ENCODE measurements at regions not wholly inside any gene's neighbourhood (a gene's known extent, or its start where the extent isn't known, plus 50 kb on each side); places are given as distances from the start of the nearest gene placed in this dataset.

- Histone ChIP-seq H3K4me1 (ENCODE audit: control insufficient read depth, insufficient read depth, low read length) (no peaks in the 10 kb centered on the region), H3K9me3 (ENCODE audit: control insufficient read depth, low read length) (no peaks in the 10 kb centered on the region), H3K4me3 (ENCODE audit: low read length) (no peak overlapping the region), H3K27me3 (ENCODE audit: control insufficient read depth, insufficient read depth) (no peaks in the 10 kb centered on the region), H3K27ac (ENCODE audit: low read length) (no peak overlapping the region)
- ATAC-seq (no peak), DNase-seq (no peak)
- 98% methylated on average over 1 of the region's 1 CpG for WGBS
- intact Hi-C loops (cut with DNase I) = no loop called here
Measured at GRCh38 chr10:36301539-36301938, 659.4 kb upstream of the FZD8 start.

DNA sequence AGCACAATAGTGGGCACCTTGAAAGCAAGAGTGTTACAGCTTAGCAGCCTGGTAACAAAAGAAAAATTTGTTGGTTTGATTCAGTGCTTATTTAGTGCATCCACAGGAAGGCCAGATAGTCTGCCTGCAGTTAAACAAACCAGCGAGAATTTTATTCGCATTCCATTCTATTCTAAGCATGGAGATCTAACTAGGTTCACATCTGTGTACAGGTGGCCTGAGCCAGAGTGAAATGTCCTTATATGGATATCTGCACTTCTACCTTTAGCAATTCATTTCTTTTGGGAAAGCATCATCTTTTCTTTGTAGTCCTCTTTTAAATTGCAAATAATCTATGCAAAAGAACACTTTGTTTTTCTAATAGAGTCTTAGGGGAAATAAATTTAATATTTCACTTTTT, 659.0 kb upstream of the FZD8 start:
- no peak overlapping the region for H3K4me3 ChIP-seq (ENCODE audit: low read length)
- WGBS = 92% methylated on average over 2 of the region's 2 CpGs
- ATAC-seq = no peak
- H3K4me1 ChIP-seq (ENCODE audit: control insufficient read depth, insufficient read depth, low read length) = no peaks in the 10 kb centered on the region
- no peaks in the 10 kb centered on the region for H3K9me3 ChIP-seq (ENCODE audit: control insufficient read depth, low read length)
- H3K27ac ChIP-seq (ENCODE audit: low read length) = no peak overlapping the region
- intact Hi-C loops (cut with DNase I) = no loop called here
- DNase-seq = no peak
- no peaks in the 10 kb centered on the region for H3K27me3 ChIP-seq (ENCODE audit: control insufficient read depth, insufficient read depth)

GRCh38 chr10:36283827-36284226, 641.7 kb upstream of the FZD8 start:
- Histone ChIP-seq H3K27ac (ENCODE audit: low read length) (no peak overlapping the region), H3K27me3 (ENCODE audit: control insufficient read depth, insufficient read depth) (no peaks in the 10 kb centered on the region), H3K4me3 (ENCODE audit: low read length) (no peak overlapping the region), H3K9me3 (ENCODE audit: control insufficient read depth, low read length) (no peaks in the 10 kb centered on the region), H3K4me1 (ENCODE audit: control insufficient read depth, insufficient read depth, low read length) (no peaks in the 10 kb centered on the region)
- ATAC-seq = no peak
- WGBS = 96% methylated on average over 14 of the region's 14 CpGs
- DNase-seq = no peak
- intact Hi-C loops (cut with DNase I) = no loop called here

DNA sequence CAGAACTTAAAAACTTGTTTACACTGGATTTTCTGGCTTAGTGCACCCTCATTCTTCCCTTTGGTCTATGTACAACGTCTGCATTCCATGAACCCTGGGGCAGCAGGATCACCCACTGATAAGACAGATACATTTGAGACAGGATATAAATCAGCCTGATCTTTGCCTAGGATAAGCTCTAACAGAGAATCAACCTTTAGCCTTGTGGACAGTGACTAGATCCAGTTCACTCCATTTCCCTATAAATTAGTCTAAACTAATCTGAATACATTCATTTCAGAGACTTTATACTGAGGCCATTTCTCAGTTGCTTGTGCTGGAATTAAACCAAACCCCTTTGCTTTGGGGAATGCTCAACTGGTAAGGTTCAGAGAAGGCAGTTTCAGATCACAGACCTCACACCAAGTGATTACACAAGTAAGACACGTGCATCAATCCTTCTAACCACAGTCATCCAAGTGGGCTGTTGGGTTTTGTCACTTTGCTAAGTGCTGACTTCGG, 639.8 kb upstream of the FZD8 start:
- WGBS = 66% methylated on average over 3 of the region's 3 CpGs
- Histone ChIP-seq H3K4me1 (ENCODE audit: control insufficient read depth, insufficient read depth, low read length) (no peaks in the 10 kb centered on the region), H3K27ac (ENCODE audit: low read length) (no peak overlapping the region), H3K4me3 (ENCODE audit: low read length) (no peak overlapping the region), H3K9me3 (ENCODE audit: control insufficient read depth, low read length) (no peaks in the 10 kb centered on the region), H3K27me3 (ENCODE audit: control insufficient read depth, insufficient read depth) (no peaks in the 10 kb centered on the region)
- no peak for DNase-seq
- intact Hi-C loops (cut with DNase I) = no loop called here
- no peak for ATAC-seq

- ATAC-seq (no peak), DNase-seq (peak in 1 of 3 donors; percentile 37)
- H3K9me3 ChIP-seq (ENCODE audit: control insufficient read depth, low read length) = no peaks in the 10 kb centered on the region
- WGBS = 96% methylated on average over 11 of the region's 11 CpGs
- H3K27me3 ChIP-seq (ENCODE audit: control insufficient read depth, insufficient read depth) = no peaks in the 10 kb centered on the region
- no peaks in the 10 kb centered on the region for H3K4me1 ChIP-seq (ENCODE audit: control insufficient read depth, insufficient read depth, low read length)
- H3K4me3 ChIP-seq (ENCODE audit: low read length) = no peak overlapping the region
- no peak overlapping the region for H3K27ac ChIP-seq (ENCODE audit: low read length)
- intact Hi-C loops (cut with DNase I) = no loop called here
Measured at GRCh38 chr10:36280890-36281499, 638.9 kb upstream of the FZD8 start.

GRCh38 chr10:36280321-36280741, 638.2 kb upstream of the FZD8 start:
- Histone ChIP-seq H3K27me3 (ENCODE audit: control insufficient read depth, insufficient read depth) (no peaks in the 10 kb centered on the region), H3K9me3 (ENCODE audit: control insufficient read depth, low read length) (no peaks in the 10 kb centered on the region), H3K4me1 (ENCODE audit: control insufficient read depth, insufficient read depth, low read length) (no peaks in the 10 kb centered on the region), H3K27ac (ENCODE audit: low read length) (no peak overlapping the region), H3K4me3 (ENCODE audit: low read length) (no peak overlapping the region)
- 70% methylated on average over 1 of the region's 1 CpG for WGBS
- intact Hi-C loops (cut with DNase I) = no loop called here
- DNase-seq = no peak
- ATAC-seq = no peak

DNA sequence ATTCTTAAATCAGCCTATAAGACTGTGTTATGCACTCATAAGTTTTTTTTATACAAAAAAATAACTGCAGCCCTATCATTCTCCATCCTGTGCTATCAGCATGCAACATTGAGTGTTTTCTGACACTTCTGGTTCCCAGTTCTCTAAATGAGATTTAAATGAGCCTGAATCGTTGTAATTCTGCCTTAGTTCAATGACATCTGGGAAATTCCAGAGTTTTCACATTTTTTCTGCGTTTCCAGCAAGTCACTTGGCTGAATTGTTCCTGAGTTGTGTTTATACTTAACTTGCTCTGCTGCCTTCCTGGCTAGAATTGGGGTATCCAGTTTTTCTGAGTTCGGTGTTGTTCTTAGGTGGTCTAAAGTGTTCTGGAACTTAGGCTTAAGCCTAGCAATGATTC, 636.1 kb upstream of the FZD8 start:
- no peak for ATAC-seq
- intact Hi-C loops (cut with DNase I) = no loop called here

GRCh38 chr10:36277459-36277858, 635.4 kb upstream of the FZD8 start:
- intact Hi-C loops (cut with DNase I) = no loop called here
- ATAC-seq (no peak), DNase-seq (no peak)
- Histone ChIP-seq H3K4me3 (ENCODE audit: low read length) (no peak overlapping the region), H3K4me1 (ENCODE audit: control insufficient read depth, insufficient read depth, low read length) (no peaks in the 10 kb centered on the region), H3K27me3 (ENCODE audit: control insufficient read depth, insufficient read depth) (no peaks in the 10 kb centered on the region), H3K9me3 (ENCODE audit: control insufficient read depth, low read length) (no peaks in the 10 kb centered on the region), H3K27ac (ENCODE audit: low read length) (no peak overlapping the region)

More for the DNA sequence above, 636.1 kb upstream of the FZD8 start:
- 47% methylated on average over 3 of the region's 3 CpGs for whole genome bisulfite sequencing
- no peak for DNase-seq
- Histone ChIP-seq H3K9me3 (ENCODE audit: control insufficient read depth, low read length) (no peaks in the 10 kb centered on the region), H3K4me1 (ENCODE audit: control insufficient read depth, insufficient read depth, low read length) (no peaks in the 10 kb centered on the region), H3K27me3 (ENCODE audit: control insufficient read depth, insufficient read depth) (no peaks in the 10 kb centered on the region), H3K27ac (ENCODE audit: low read length) (no peak overlapping the region), H3K4me3 (ENCODE audit: low read length) (no peak overlapping the region)

GRCh38 chr10:36271627-36272340, 629.7 kb upstream of the FZD8 start:
- 95% methylated on average over 2 of the region's 2 CpGs for WGBS
- no peak overlapping the region for H3K27ac ChIP-seq (ENCODE audit: low read length)
- intact Hi-C loops (cut with DNase I) = no loop called here
- H3K4me1 ChIP-seq (ENCODE audit: control insufficient read depth, insufficient read depth, low read length) = no peaks in the 10 kb centered on the region
- DNase-seq (no peak), ATAC-seq (no peak)
- no peaks in the 10 kb centered on the region for H3K9me3 ChIP-seq (ENCODE audit: control insufficient read depth, low read length)
- H3K4me3 ChIP-seq (ENCODE audit: low read length) = no peak overlapping the region
- no peaks in the 10 kb centered on the region for H3K27me3 ChIP-seq (ENCODE audit: control insufficient read depth, insufficient read depth)

GRCh38 chr10:36269222-36269621, 627.1 kb upstream of the FZD8 start:
- H3K9me3 ChIP-seq (ENCODE audit: control insufficient read depth, low read length) = no peaks in the 10 kb centered on the region
- WGBS = 73% methylated on average over 1 of the region's 1 CpG
- H3K4me3 ChIP-seq (ENCODE audit: low read length) = no peak overlapping the region
- no peaks in the 10 kb centered on the region for H3K4me1 ChIP-seq (ENCODE audit: control insufficient read depth, insufficient read depth, low read length)
- no peaks in the 10 kb centered on the region for H3K27me3 ChIP-seq (ENCODE audit: control insufficient read depth, insufficient read depth)
- ATAC-seq (no peak), DNase-seq (no peak)
- intact Hi-C loops (cut with DNase I) = no loop called here
- H3K27ac ChIP-seq (ENCODE audit: low read length) = no peak overlapping the region

DNA sequence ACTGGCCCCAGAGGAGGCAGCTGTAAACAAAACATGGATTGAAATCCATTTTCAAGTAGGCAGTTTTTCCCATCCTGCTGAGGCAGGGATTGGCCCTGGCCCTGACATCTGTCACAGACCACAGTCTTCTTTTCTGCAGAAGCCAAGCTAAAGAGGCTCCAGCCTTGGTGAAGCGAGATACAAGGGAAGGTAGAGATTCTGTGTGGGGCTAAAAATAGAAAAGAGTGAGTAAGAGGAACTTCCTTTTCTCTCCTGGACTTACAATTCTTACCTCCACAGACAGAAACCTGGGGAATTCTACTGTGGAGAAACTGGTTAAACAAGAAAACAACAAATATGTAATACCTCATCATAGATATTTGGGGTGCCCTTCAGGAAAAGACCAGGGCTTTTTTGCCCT, 624.8 kb upstream of the FZD8 start:
- intact Hi-C loops (cut with DNase I) = no loop called here
- 48% methylated on average over 1 of the region's 1 CpG for WGBS
- no peak for DNase-seq
- H3K27ac ChIP-seq (ENCODE audit: low read length) = no peak overlapping the region
- no peak for ATAC-seq
- no peaks in the 10 kb centered on the region for H3K9me3 ChIP-seq (ENCODE audit: control insufficient read depth, low read length)
- no peak overlapping the region for H3K4me3 ChIP-seq (ENCODE audit: low read length)
- H3K4me1 ChIP-seq (ENCODE audit: control insufficient read depth, insufficient read depth, low read length) = no peaks in the 10 kb centered on the region
- no peaks in the 10 kb centered on the region for H3K27me3 ChIP-seq (ENCODE audit: control insufficient read depth, insufficient read depth)
